ENCODE measurements at regions not wholly inside any gene's neighbourhood (a gene's known extent, or its start where the extent isn't known, plus 50 kb on each side); places are given as distances from the start of the nearest gene placed in this dataset.
"Not testable (repeated sequence)": the region's sequence is repeated elsewhere in the genome, so short reads cannot be mapped to it uniquely, and the experiment has no call there.

- no peak for TF ChIP-seq CTCF (IDR thresholded peaks at IDR 0.05; ENCODE audit: insufficient read depth, low read length)
- DNase-seq (ENCODE audit: low read depth), result no peak
- H3K4me3 ChIP-seq (ENCODE audit: low read depth, low read length), result no peak overlapping the region
These were observed 348.4 kb downstream of the SOX4 start for GRCh38 chr6:21941926-21942325.

DNA sequence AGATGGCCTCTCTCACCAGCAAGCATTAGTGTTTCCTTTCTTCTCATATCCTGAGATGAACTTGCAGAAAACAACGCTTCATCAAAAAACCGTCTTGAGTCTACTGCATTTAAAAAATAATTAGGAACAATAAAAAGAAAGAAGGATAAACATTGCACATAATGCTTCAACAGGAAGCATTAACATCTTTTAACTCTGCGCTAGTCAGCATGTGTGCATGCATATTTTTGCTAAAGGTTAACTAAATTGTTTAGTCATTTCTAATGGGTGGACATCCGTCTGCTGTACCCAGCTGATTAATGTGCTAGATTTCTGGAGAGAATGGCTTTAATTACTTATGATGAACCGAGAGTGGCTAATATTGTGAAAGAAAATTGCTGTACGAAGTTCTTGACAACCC lies 349.3 kb downstream of the SOX4 start:
- no peak for DNase-seq (ENCODE audit: low read depth)
- H3K4me3 ChIP-seq (ENCODE audit: low read depth, low read length), result no peak overlapping the region
- no peak for TF ChIP-seq CTCF (IDR thresholded peaks at IDR 0.05; ENCODE audit: insufficient read depth, low read length)

DNA sequence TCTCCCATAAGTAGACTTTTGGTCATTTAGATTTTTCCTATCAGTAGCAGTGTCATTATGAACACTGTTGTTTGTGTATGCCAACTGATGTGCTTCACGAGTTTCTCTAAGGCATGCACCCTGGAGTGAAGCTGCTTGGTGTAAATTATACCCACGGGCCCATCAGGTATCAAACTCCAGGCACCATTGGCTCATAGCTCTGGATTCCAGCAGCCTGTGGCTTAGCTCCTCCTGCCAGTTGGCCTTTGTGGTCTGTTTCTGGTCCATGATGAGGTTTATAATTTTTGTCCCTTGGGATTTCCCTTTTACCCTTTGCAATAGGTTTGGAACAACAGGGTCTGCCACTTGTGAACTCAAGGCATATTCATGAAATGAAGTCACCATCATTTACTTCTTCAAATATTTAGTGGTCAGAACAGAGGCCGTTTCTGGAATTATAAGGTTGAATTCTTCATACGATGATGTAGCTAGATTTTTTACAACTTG lies 350.5 kb downstream of the PRL start:
- no peak for TF ChIP-seq CTCF (IDR thresholded peaks at IDR 0.05; ENCODE audit: insufficient read depth, low read length)
- no peak overlapping the region for H3K4me3 ChIP-seq (ENCODE audit: low read depth, low read length)
- DNase-seq (ENCODE audit: low read depth), result peak; percentile 97

- H3K4me3 ChIP-seq (ENCODE audit: low read depth, low read length); DNase-seq (ENCODE audit: low read depth): not testable (repeated sequence)
These were observed 349.6 kb downstream of the PRL start for GRCh38 chr6:21947227-21947626.

GRCh38 chr6:21947731-21948386 lies 349.0 kb downstream of the PRL start:
- peak; percentile 41 for DNase-seq (ENCODE audit: low read depth)
- TF ChIP-seq CTCF (IDR thresholded peaks at IDR 0.05; ENCODE audit: insufficient read depth, low read length), result no peak

DNA sequence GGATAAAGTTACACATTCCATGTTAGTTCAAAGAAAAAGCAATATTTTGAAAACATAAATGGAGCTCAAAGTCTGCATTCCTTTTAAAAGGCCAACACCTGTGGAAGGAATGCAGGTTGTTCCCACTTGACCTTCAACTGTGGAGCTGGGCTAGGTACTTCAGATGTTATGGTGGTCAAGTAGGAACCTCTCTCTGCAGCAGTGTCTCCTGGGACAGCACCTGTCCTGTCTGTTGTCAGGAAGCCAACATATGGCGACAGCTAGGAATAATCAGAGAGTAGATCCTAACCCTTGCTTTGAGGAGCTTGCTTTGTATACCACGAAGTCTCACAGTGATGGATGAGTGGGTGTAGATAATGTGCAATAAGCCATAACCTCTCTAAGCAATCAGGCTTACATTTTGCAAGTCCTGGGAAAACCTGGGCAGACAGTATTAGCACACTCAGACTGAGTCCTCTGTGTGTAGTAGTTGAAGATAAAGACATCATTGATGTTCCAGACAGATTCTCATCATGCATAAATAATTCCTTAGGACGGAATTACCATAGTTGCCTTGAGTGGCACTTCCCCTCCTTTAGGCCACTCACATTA lies 347.5 kb downstream of the PRL start:
- no peak overlapping the region for H3K4me3 ChIP-seq (ENCODE audit: low read depth, low read length)
- DNase-seq (ENCODE audit: low read depth), result no peak

More at GRCh38 chr6:21947731-21948386, 349.0 kb downstream of the PRL start:
- no peak overlapping the region for H3K4me3 ChIP-seq (ENCODE audit: low read depth, low read length)

More for the DNA sequence above, 347.5 kb downstream of the PRL start:
- TF ChIP-seq CTCF (IDR thresholded peaks at IDR 0.05; ENCODE audit: insufficient read depth, low read length), result no peak
